Fibroblast of skin of left quadriceps (primary cell): ENCODE measurements at regions not wholly inside any gene's neighbourhood (a gene's known extent, or its start where the extent isn't known, plus 50 kb on each side); places are given as distances from the start of the nearest gene placed in this dataset.

Experiments
- DNase-seq, 2 experiments: peaks; one replicate each; pipeline ENCODE4 v3.0.0-alpha.2; 2013; ENCODE audit warnings: low read depth in 2 of 2

DNA sequence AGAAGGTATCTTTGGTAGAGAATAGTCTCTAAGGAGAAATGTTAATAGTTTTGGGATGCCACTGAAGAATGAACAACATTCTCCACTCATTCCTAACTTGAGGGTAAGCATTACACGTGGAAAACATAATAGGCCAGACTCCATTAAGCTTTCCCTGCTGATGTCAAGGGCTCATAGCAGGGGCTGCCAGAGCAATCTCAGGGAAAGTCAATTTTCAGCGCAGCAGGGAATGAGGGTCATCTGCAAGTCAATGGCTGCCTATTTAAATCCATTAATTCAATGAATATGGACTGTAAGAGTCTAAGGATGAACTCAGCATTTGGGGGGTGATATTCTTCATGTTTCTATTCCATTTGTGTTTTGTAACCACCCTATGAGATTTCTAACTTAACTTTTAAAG lies 144.2 kb upstream of the ARL4C start:
- DNase-seq = no peak

GRCh38 chr2:234640657-234641056 lies 143.8 kb upstream of the ARL4C start:
- no peak for DNase-seq

DNA sequence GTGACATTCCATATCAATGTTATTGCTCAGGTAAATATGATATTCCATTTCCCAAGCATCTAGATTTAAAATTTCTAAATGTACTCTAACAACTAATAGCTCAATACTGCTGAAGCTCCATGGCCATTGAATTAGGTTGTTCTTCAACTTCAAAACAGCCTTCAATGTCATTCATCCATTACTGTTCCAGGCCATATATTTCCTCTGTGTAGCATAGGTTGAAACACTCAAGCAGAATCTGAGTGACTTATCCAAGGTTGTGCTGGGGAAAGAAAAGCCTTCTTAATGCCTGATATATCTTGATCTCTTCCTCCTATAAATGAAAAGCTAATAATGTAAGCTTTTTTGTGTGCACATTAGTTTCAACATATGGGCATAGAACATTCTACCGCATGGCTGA lies 142.1 kb upstream of the ARL4C start:
- DNase-seq = no peak

- no peak for DNase-seq
Measured at GRCh38 chr2:234635284-234635683, 138.4 kb upstream of the ARL4C start.

DNA sequence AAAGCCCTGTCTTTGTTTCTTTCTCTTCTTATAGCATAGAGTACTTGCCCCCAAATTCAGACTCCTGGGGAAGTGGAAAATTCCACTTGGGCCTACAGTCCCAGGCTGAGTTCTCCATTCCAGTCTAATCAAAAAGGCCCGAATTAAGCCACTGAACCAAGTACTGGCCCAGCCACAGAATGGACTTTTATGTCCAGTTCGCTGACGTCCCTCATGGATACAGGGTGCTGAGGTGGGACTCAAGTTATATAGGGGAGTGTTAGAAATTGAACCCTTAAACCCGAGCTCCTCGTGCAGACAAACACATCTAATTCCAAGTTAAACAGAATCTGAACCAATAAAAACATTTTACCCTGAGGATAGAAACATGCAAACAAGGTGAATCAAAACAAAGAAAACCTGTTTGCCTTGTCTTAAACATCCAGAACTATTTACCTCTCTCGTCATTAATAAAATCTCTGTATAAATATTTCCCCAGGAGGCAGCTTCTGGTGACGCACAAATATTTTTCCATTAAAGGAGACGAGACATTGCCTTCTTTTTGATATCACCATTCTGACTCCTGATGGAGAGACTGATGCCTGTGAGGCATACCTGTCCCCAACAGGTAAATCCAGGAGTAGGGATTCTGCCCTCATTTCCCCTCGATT lies 136.8 kb upstream of the ARL4C start:
- no peak for DNase-seq

DNA sequence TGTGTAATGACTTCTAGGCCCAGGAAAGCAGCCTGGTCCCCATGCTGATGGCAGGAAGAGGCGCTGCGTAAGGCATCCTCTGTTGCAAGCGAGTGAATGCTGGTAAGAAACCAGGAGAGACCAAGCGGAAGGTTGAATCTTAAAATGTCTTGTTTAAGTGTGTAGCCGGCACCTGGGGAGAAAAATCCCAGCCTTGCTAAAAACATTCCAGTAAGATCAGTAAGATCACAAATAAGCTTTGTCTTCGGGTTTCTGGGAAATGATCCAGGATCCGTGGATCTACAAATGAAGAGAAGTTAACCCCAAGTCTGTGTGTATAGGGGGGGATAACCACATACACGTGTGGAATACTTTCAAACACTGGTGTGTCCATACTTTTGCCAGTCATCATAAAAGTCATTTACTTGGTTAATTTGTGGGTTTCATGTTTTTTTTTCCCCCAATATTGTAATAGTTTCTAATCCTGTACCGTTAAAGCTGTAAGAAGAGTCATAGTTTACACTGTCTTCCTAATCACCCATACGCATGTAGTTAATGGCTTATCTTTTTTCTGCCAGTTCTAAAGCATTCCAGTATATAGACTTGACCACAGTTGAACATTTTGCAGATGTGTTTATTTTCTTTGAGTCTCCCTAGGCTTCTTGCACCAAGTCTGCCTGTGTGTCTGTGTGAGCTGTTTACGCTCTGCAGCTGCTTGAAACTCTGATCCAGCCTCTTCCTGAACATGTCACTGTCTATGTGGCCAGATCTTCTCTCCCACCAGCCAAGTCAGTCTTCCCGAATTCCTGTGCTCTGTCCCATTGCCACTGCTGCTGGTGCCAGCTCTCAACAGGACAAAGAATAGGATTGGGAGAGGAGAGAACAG lies 135.9 kb upstream of the ARL4C start:
- DNase-seq = peak; percentile 95 to 96

DNA sequence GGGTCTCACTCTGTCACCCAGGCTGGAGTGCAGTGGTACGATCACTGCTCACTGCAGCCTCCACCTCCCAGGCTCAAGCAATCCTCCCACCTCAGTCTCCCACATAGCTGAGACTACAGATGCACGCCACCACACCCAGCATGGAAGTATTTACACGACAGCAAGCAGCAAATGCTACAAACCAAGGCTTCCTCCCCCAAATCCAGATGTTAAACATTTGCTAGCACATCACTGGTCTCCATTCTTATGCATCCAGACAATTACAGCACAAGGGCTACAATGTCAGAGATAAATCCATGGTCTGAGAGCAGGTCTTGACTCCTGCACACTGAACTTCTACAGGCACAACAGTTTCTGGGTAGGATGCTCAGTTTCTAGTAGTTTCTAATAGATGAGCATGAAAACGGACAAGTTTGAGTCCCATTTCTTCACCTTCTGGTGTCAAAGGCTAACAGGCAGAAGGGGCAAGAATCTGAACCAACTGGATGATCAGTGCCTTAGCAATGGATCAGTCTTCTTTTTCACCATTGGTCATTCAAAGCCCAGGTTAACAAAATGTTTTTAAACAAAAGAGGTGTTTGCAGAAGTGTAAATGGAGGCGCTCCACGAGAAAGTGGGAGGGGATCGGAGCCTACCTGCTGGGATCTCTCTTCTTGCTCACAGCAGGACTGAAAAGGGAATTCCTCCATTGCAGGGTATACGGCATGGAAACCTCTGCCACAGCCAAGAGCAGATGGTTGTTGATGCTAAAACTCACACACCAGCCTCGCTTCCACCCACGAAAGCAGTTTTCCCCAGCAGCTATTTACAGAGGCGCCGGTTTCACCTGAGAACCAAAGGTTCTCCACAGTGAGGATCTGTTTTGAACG lies 135.0 kb upstream of the ARL4C start:
- DNase-seq = no peak

- DNase-seq = no peak
Measured at GRCh38 chr2:234630801-234631261, 133.9 kb upstream of the ARL4C start.

DNA sequence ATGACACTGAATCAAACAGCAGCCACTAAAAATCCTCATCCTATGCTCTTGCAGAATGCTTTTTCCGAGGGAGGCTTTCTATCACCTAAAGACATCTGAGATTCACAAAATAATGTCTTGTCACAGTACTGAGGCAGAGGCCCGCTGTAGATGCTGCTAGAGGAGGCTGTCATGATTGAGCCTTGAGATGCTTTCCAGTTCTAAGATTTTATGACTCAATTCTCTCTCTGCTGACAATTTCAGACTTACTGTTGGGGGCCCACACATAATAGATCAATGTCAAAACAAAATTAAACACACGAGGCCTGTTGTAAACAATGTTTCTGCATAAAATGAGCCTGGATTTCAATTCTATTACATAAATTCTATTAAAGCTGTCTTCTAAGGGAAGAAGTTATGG lies 132.7 kb upstream of the ARL4C start:
- peak; percentile 17 to 18 for DNase-seq

DNA sequence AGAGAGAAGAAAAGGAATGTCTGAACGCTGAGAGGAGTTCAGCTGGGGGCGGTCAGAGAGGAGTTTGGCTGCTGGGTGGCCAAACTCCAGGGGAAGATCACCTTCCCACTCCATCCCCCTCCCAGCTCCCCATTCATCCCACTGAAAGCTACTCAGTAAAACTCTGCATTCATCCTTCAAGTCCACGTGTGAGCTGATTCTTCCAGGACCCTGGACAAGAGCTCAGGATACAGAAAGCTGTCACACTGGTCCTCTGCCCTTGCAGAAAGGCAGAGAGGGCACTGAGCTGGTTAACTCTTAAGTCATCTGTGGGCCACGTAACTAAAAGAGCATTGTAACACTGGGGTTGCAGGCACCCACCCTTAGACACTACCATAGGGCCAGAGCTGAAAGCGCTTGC lies 132.1 kb upstream of the ARL4C start:
- DNase-seq = no peak

GRCh38 chr2:234627308-234627707 lies 130.4 kb upstream of the ARL4C start:
- DNase-seq = no peak

GRCh38 chr2:234626566-234627130 lies 129.8 kb upstream of the ARL4C start:
- no peak for DNase-seq

DNA sequence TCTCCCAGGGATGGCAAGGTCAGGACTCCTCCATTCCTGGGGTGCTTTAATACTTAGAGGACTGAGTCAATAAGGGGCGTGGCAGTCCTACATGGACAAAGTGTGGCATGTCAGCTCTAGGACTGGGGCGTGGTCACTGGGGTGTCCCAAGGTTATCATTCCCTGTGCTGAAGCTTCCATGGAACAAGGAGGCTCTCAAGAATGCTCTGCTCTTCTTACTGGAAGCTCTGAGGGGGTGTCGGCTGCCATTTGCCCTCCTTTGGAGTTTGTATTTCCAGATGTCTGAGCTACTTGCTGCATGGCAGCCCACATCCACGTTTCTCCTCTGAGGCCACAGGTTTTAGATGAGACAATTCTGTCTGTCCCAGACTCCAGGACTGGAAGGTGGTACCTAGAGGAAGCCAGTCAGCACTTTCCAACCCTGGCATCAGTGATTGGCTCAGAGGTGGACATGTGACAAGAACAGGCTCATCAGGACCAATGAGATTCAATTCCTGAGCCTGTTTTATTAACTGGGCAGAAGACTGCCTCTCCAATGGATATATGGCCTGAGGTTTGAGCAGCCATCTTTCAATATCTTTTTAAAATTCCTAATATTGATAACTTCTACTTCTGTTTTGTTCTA lies 128.9 kb upstream of the ARL4C start:
- DNase-seq = no peak

- no peak for DNase-seq
Measured at GRCh38 chr2:234623521-234623991, 126.7 kb upstream of the ARL4C start.

DNA sequence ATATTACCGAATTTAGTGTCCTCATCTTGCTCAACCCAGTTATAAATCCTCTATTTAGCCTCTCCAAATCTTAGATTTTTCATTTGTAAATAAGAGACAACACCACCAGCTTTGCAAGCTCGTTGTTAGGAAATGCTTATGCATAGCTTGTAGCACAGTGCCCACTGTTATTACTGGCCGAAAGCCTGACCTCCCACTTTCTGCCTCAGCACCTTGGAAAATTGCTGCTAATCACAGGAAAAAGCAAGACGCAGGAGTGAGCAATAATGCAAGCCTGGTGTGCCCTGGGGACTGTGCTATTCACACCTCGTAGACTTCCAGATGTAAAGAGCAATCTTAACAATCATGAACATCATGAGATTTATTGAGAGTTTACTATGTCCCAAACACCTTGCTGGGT lies 124.2 kb upstream of the ARL4C start:
- DNase-seq = no peak

- no peak for DNase-seq
Measured at GRCh38 chr2:234620018-234620417, 123.1 kb upstream of the ARL4C start.

GRCh38 chr2:234615643-234616356 lies 118.9 kb upstream of the ARL4C start:
- DNase-seq = no peak

DNA sequence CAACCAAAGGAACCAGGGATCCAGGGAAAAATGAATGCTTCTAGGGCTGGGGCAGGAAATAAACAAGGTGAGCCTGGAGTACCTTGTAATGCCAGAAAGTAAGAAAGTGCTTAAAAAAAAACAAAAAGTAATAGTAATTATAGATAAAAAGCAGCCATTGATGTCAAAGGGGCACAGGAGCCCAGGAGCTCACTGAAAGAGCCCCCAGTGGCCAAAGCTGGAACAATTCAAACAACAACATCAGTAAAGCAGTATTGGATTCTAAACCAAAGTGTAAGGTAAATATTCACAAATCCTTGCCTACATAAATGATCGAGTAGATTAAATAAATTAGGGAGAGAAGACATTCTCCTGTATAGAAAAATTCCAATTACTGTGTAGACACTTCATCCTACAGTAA lies 114.3 kb upstream of the ARL4C start:
- no peak for DNase-seq

- no peak for DNase-seq
Measured at GRCh38 chr2:234608946-234609345, 112.1 kb upstream of the ARL4C start.

DNA sequence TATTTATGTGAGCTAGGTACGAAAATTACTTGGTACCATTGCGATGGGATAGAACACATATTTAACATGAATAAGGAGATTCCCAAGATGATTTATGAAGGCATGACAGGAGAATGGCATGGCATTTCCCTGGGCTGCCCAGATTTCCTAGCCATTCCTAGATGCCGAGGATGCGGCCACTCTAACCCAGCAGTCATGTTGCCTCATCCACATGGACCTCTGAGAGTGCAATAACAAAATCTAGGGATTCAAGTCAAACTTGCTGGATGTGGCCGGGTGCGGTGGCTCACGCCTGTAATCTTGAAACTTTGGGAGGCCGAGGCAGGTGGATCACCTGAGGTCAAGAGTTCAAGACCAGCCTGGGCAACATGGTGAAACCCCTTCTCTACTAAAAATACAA lies 110.8 kb upstream of the ARL4C start:
- no peak for DNase-seq

DNA sequence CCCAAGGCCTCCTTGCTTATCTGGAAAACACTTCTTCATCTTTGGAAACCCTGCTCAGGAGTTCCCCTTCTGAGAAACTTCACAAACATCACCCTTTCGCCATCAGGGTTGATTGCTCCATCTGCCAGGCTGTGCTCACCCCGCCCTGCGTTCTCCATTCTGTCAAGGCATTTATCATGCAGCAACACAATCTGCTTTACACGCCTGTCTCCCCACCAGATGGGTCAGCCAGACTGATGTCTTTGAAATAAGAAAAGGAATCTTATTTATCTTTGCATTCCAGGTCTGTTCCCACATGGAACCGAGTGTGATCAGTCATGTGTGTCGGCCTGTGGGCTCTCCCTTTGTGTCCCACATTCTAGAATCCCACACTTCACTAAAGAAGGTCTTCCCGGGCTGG lies 110.0 kb upstream of the ARL4C start:
- no peak for DNase-seq
